ENCODE measurements at regions not wholly inside any gene's neighbourhood (a gene's known extent, or its start where the extent isn't known, plus 50 kb on each side); places are given as distances from the start of the nearest gene placed in this dataset.
A peak's percentile ranks its signal among the peaks of the same experiment; 100 is the strongest.

DNA sequence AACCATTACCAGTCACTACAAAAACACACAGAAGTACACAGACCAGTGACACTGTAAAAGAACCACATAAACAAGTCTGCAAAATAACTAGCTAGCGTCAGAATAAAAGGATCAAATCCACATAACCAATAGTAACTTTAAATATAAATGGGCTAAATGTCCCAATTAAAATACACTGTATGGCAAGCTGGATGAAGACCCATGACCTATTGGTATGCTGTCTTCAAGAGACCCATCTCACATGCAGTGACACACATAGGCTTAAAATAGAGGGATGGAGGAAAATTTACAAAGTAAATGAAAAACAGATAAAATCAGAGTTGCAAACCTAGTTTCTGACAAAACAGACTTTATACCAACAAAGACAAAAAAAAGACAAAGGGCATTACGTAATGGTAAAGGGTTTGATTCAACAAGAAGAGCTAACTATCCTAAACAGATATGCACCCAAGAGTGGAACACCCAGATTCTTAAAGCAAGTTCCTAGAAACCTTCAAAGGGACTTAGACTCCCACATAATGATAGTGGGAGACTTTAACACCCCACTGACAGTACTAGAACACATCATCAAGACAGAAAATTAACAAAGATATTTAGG is 196.9 kb downstream of the TBX15 start:
- H3K27me3 ChIP-seq: no peaks in the 10 kb centered on the region
- no peaks in the 10 kb centered on the region for H3K9me2 ChIP-seq (replicated peaks; ENCODE audit: insufficient read depth)
- 50% methylated on average over 2 of the region's 2 CpGs for WGBS (ENCODE audit: low lambda C conversion rate, missing lambda C conversion rate)

DNA sequence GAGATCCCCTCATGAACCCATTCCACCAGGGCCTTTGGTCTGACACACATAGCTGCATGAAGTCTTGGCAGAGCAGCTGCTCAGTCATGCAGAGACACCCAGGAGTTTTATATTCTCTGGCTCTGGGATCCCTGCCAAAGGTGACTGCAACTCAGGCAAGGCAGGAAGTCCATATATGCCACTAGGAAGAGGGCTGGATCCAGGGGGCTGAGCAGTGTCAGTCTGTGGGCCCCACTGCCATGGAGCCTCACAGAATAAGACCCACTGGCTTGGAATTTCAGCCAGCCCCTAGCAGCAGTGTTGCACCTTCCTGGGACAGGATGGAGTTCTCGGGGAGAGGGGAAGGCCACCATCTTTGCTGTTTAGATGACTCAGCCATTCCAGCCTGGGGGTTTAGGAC is 199.7 kb downstream of the TBX15 start:
- WGBS (ENCODE audit: low lambda C conversion rate, missing lambda C conversion rate): 87% methylated on average over 1 of the region's 1 CpG
- H3K36me3 ChIP-seq (replicated peaks; ENCODE audit: insufficient read depth, low read depth): no peaks in the 10 kb centered on the region
- no peaks in the 10 kb centered on the region for H3K9me2 ChIP-seq (replicated peaks; ENCODE audit: insufficient read depth)
- H3K79me2 ChIP-seq: no peaks in the 10 kb centered on the region
- H3K4me3 ChIP-seq: no peak overlapping the region
- no peaks in the 10 kb centered on the region for H3K4me1 ChIP-seq (ENCODE audit: insufficient read depth)
- DNase-seq (ENCODE audit: low spot score): peak; percentile 7
- no peak overlapping the region for H3K4me2 ChIP-seq
- no peaks in the 10 kb centered on the region for H3K9me3 ChIP-seq (ENCODE audit: low read depth)
- no peak overlapping the region for H2AFZ ChIP-seq
- no peaks in the 10 kb centered on the region for H4K20me1 ChIP-seq (ENCODE audit: insufficient read depth, poor library complexity, severe bottlenecking)
- TF ChIP-seq EZH2phosphoT487 (IDR thresholded peaks at IDR 0.05; ENCODE audit: low read depth, severe bottlenecking, unreplicated experiment): no peak
- TF ChIP-seq, protein P1, sequence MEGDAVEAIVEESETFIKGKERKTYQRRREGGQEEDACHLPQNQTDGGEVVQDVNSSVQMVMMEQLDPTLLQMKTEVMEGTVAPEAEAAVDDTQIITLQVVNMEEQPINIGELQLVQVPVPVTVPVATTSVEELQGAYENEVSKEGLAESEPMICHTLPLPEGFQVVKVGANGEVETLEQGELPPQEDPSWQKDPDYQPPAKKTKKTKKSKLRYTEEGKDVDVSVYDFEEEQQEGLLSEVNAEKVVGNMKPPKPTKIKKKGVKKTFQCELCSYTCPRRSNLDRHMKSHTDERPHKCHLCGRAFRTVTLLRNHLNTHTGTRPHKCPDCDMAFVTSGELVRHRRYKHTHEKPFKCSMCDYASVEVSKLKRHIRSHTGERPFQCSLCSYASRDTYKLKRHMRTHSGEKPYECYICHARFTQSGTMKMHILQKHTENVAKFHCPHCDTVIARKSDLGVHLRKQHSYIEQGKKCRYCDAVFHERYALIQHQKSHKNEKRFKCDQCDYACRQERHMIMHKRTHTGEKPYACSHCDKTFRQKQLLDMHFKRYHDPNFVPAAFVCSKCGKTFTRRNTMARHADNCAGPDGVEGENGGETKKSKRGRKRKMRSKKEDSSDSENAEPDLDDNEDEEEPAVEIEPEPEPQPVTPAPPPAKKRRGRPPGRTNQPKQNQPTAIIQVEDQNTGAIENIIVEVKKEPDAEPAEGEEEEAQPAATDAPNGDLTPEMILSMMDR (IDR thresholded peaks at IDR 0.05; ENCODE audit: poor library complexity): no peak
- TF ChIP-seq EZH2 (IDR thresholded peaks at IDR 0.05; ENCODE audit: borderline replicate concordance): no peak
- H3K27me3 ChIP-seq: no peaks in the 10 kb centered on the region
- H3K27ac ChIP-seq: no peak overlapping the region

More for the DNA sequence above, 196.9 kb downstream of the TBX15 start:
- no peak overlapping the region for H3K4me2 ChIP-seq
- H3K36me3 ChIP-seq (replicated peaks; ENCODE audit: insufficient read depth, low read depth): no peaks in the 10 kb centered on the region
- H2AFZ ChIP-seq: no peak overlapping the region
- no peaks in the 10 kb centered on the region for H4K20me1 ChIP-seq (ENCODE audit: insufficient read depth, poor library complexity, severe bottlenecking)
- no peak for DNase-seq (ENCODE audit: low spot score)
- no peak overlapping the region for H3K4me3 ChIP-seq
- H3K79me2 ChIP-seq: no peaks in the 10 kb centered on the region
- no peaks in the 10 kb centered on the region for H3K4me1 ChIP-seq (ENCODE audit: insufficient read depth)
- TF ChIP-seq EZH2 (IDR thresholded peaks at IDR 0.05; ENCODE audit: borderline replicate concordance) (no peak), EZH2phosphoT487 (IDR thresholded peaks at IDR 0.05; ENCODE audit: low read depth, severe bottlenecking, unreplicated experiment) (no peak)
- TF ChIP-seq, protein P1 (IDR thresholded peaks at IDR 0.05; ENCODE audit: poor library complexity): no peak
- no peaks in the 10 kb centered on the region for H3K9me3 ChIP-seq (ENCODE audit: low read depth)
- H3K27ac ChIP-seq: no peak overlapping the region

DNA sequence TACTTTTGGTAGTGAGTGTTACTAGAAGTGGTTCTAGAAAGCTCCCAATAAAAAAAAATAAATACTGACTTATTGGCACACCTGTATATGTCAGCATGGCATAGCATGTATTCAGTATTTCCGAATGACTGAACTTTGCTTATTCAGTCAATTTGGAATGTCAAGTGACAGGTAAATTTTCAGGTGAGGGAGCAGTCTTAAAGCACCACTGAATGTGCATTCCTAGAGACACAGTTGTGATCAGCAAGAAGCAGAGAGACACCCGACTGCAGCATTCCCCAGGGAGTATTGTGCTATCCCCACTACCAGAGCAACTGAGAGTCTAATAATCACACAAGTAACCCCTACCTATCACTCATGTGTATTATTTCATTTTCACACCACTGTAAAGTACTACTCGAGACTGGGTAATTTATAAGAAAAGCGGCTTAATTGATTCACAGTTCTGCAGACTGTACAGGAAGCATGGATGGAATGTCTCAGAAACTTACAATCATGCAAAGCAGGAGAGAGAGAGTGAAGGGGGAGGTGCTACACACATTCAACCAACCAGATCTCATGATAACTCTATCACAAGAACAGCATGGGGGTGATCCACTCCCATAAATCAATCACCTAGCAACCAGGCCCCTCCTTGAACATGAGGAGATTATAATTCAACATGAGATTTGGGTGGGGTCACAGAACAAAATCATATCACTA is 201.5 kb downstream of the TBX15 start:
- Histone ChIP-seq H3K79me2 (no peaks in the 10 kb centered on the region), H2AFZ (no peak overlapping the region), H3K4me1 (ENCODE audit: insufficient read depth) (no peaks in the 10 kb centered on the region), H3K27ac (no peak overlapping the region), H3K4me3 (no peak overlapping the region), H3K9me2 (replicated peaks; ENCODE audit: insufficient read depth) (no peaks in the 10 kb centered on the region), H3K27me3 (no peaks in the 10 kb centered on the region), H3K36me3 (replicated peaks; ENCODE audit: insufficient read depth, low read depth) (no peaks in the 10 kb centered on the region), H3K4me2 (no peak overlapping the region), H4K20me1 (ENCODE audit: insufficient read depth, poor library complexity, severe bottlenecking) (no peaks in the 10 kb centered on the region), H3K9me3 (ENCODE audit: low read depth) (no peaks in the 10 kb centered on the region)
- no peak for TF ChIP-seq EZH2phosphoT487 (IDR thresholded peaks at IDR 0.05; ENCODE audit: low read depth, severe bottlenecking, unreplicated experiment)
- TF ChIP-seq, protein P1 (IDR thresholded peaks at IDR 0.05; ENCODE audit: poor library complexity): no peak
- no peak for TF ChIP-seq EZH2 (IDR thresholded peaks at IDR 0.05; ENCODE audit: borderline replicate concordance)
- WGBS (ENCODE audit: low lambda C conversion rate, missing lambda C conversion rate): 80% methylated on average over 4 of the region's 4 CpGs
- DNase-seq (ENCODE audit: low spot score): no peak

Measured in hepatocyte (in vitro differentiated cells).